HEK293 (cell line): ENCODE measurements at regions not wholly inside any gene's neighbourhood (a gene's known extent, or its start where the extent isn't known, plus 50 kb on each side); places are given as distances from the start of the nearest gene placed in this dataset.

Experiments used
- AEBP2 ChIP-seq: fragments of 450-650 bp; formaldehyde crosslinking; IDR thresholded peaks from 2 replicates; pipeline ENCODE4 v1.5.1; 2016; ENCODE audit warnings: missing biosample characterization, missing genetic modification characterization, borderline replicate concordance
- CTCF ChIP-seq: fragments of 450-650 bp; formaldehyde crosslinking; IDR thresholded peaks from 2 replicates; pipeline ENCODE4 v1.5.1; 2016; ENCODE audit warnings: missing biosample characterization, missing genetic modification characterization
- REST ChIP-seq: fragments of 450-650 bp; formaldehyde crosslinking; IDR thresholded peaks from 2 replicates; pipeline ENCODE4 v1.5.1; 2016; ENCODE audit warnings: missing biosample characterization, missing genetic modification characterization
- TCF7L2 ChIP-seq: IDR thresholded peaks from 2 replicates; pipeline ENCODE4 v1.6.1; 2011; ENCODE audit warnings: low read depth, mild to moderate bottlenecking, inconsistent platforms, low read length, moderate library complexity, borderline replicate concordance
- ZEB2 ChIP-seq: fragments of 450-650 bp; formaldehyde crosslinking; IDR thresholded peaks from 2 replicates; pipeline ENCODE4 v1.5.1; 2016; ENCODE audit warnings: missing biosample characterization, missing genetic modification characterization
- ZFP37 ChIP-seq: fragments of 450-650 bp; formaldehyde crosslinking; IDR thresholded peaks from 2 replicates; pipeline ENCODE4 v1.5.1; 2016; ENCODE audit warnings: missing biosample characterization, missing genetic modification characterization
- ZNF324 ChIP-seq: fragments of 450-650 bp; formaldehyde crosslinking; IDR thresholded peaks from 2 replicates; pipeline ENCODE4 v1.5.1; 2016; ENCODE audit warnings: missing biosample characterization, missing genetic modification characterization
- ZNF423 ChIP-seq: fragments of 450-650 bp; formaldehyde crosslinking; IDR thresholded peaks from 2 replicates; pipeline ENCODE4 v1.5.1; 2016; ENCODE audit warnings: missing biosample characterization, missing genetic modification characterization
- ZSCAN30 ChIP-seq: fragments of 450-650 bp; IDR thresholded peaks from 2 replicates; pipeline ENCODE4 v1.5.1; 2018; ENCODE audit warnings: missing biosample characterization, mild to moderate bottlenecking, missing genetic modification characterization, moderate library complexity

GRCh38 chr17:83146347-83146746 is 66.9 kb downstream of the METRNL start:
- no peak for TF ChIP-seq CTCF (tag by site-specific recombination)
- no peak for TF ChIP-seq ZSCAN30
- TF ChIP-seq ZNF324 (tag by site-specific recombination) = no peak
- no peak for TF ChIP-seq TCF7L2
- TF ChIP-seq ZNF423 (tag by site-specific recombination) = no peak
- TF ChIP-seq AEBP2 (tag by site-specific recombination) = no peak
- no peak for TF ChIP-seq REST (tag by site-specific recombination)
- TF ChIP-seq ZFP37 (tag by site-specific recombination) = no peak
- no peak for TF ChIP-seq ZEB2
